ENCODE measurements at regions not wholly inside any gene's neighbourhood (a gene's known extent, or its start where the extent isn't known, plus 50 kb on each side); places are given as distances from the start of the nearest gene placed in this dataset.

- POLR2A ChIA-PET: no interaction called here
- TF ChIP-seq FOXA1 (IDR thresholded peaks at IDR 0.05): no peak
- TF ChIP-seq SP1 (IDR thresholded peaks at IDR 0.05): no peak
- TF ChIP-seq L3MBTL2 (conservative IDR thresholded peaks at IDR 0.05): no peak
- no peak for TF ChIP-seq ARNT (IDR thresholded peaks at IDR 0.05)
- TF ChIP-seq FOXM1 (IDR thresholded peaks at IDR 0.05; ENCODE audit: borderline replicate concordance): no peak
- no peak for TF ChIP-seq LEF1 (IDR thresholded peaks at IDR 0.05; ENCODE audit: borderline replicate concordance)
- TF ChIP-seq SUZ12 (IDR thresholded peaks at IDR 0.05): no peak
- no peak for TF ChIP-seq CTBP1 (IDR thresholded peaks at IDR 0.05; ENCODE audit: borderline replicate concordance)
- TF ChIP-seq FOXK2 (IDR thresholded peaks at IDR 0.05): no peak
- TF ChIP-seq ELF4 (IDR thresholded peaks at IDR 0.05): no peak
- no peak for TF ChIP-seq PKNOX1 (IDR thresholded peaks at IDR 0.05)
- CTCF ChIA-PET: no interaction called here
- DNase-seq (ENCODE audit: extremely low spot score): no peak
These were observed 293.1 kb downstream of the RPAP3 start for GRCh38 chr12:47412601-47413236.

GRCh38 chr12:47411966-47412365 lies 293.9 kb downstream of the RPAP3 start:
- POLR2A ChIA-PET: no interaction called here

GRCh38 chr12:47410862-47411261 lies 295.0 kb downstream of the RPAP3 start:
- CTCF ChIA-PET: no interaction called here
- no peak for TF ChIP-seq SP1 (IDR thresholded peaks at IDR 0.05)
- POLR2A ChIA-PET: no interaction called here
- no peak for DNase-seq (ENCODE audit: extremely low spot score)

More at GRCh38 chr12:47411966-47412365, 293.9 kb downstream of the RPAP3 start:
- DNase-seq (ENCODE audit: extremely low spot score): no peak
- TF ChIP-seq HDGF (IDR thresholded peaks at IDR 0.05; ENCODE audit: borderline replicate concordance): no peak
- TF ChIP-seq SUZ12 (IDR thresholded peaks at IDR 0.05): no peak
- no peak for TF ChIP-seq FOXM1 (IDR thresholded peaks at IDR 0.05; ENCODE audit: borderline replicate concordance)
- no peak for TF ChIP-seq TARDBP (IDR thresholded peaks at IDR 0.05)
- no peak for TF ChIP-seq LEF1 (IDR thresholded peaks at IDR 0.05; ENCODE audit: borderline replicate concordance)
- CTCF ChIA-PET: no interaction called here

GRCh38 chr12:47410383-47410782 lies 295.4 kb downstream of the RPAP3 start:
- ChIA-PET POLR2A (no interaction called here), CTCF (no interaction called here)
- DNase-seq (ENCODE audit: extremely low spot score): no peak
- TF ChIP-seq NFRKB (IDR thresholded peaks at IDR 0.05) (no peak), PKNOX1 (IDR thresholded peaks at IDR 0.05) (no peak), ARNT (IDR thresholded peaks at IDR 0.05) (no peak), SUZ12 (IDR thresholded peaks at IDR 0.05) (no peak), FOXK2 (IDR thresholded peaks at IDR 0.05) (no peak), ZNF384 (IDR thresholded peaks at IDR 0.05) (no peak), TARDBP (IDR thresholded peaks at IDR 0.05) (no peak), LEF1 (IDR thresholded peaks at IDR 0.05; ENCODE audit: borderline replicate concordance) (no peak), HDGF (IDR thresholded peaks at IDR 0.05; ENCODE audit: borderline replicate concordance) (no peak), FOXM1 (IDR thresholded peaks at IDR 0.05; ENCODE audit: borderline replicate concordance) (no peak)

GRCh38 chr12:47409310-47409987 lies 296.4 kb downstream of the RPAP3 start:
- POLR2A ChIA-PET: no interaction called here

GRCh38 chr12:47408171-47408871 lies 297.5 kb downstream of the RPAP3 start:
- TF ChIP-seq FOXM1 (IDR thresholded peaks at IDR 0.05; ENCODE audit: borderline replicate concordance) (no peak), ARNT (IDR thresholded peaks at IDR 0.05) (no peak), L3MBTL2 (conservative IDR thresholded peaks at IDR 0.05) (no peak), NFRKB (IDR thresholded peaks at IDR 0.05) (no peak), PKNOX1 (IDR thresholded peaks at IDR 0.05) (no peak), SUZ12 (IDR thresholded peaks at IDR 0.05) (no peak), SP1 (IDR thresholded peaks at IDR 0.05) (no peak), ELF4 (IDR thresholded peaks at IDR 0.05) (no peak), LEF1 (IDR thresholded peaks at IDR 0.05; ENCODE audit: borderline replicate concordance) (no peak), FOXK2 (IDR thresholded peaks at IDR 0.05) (no peak), HDGF (IDR thresholded peaks at IDR 0.05; ENCODE audit: borderline replicate concordance) (no peak), ZNF384 (IDR thresholded peaks at IDR 0.05) (no peak), CTBP1 (IDR thresholded peaks at IDR 0.05; ENCODE audit: borderline replicate concordance) (no peak)
- ChIA-PET CTCF (interaction anchor here (0.6 kb wide), 1 partner anchor 322 kb away, joined by 5 read pairs; no protein-coding TSS in a partner anchor), POLR2A (no interaction called here)
- no peak for DNase-seq (ENCODE audit: extremely low spot score)

More at GRCh38 chr12:47409310-47409987, 296.4 kb downstream of the RPAP3 start:
- CTCF ChIA-PET: no interaction called here
- TF ChIP-seq TARDBP (IDR thresholded peaks at IDR 0.05) (no peak), CTBP1 (IDR thresholded peaks at IDR 0.05; ENCODE audit: borderline replicate concordance) (no peak), ARNT (IDR thresholded peaks at IDR 0.05) (no peak), SP1 (IDR thresholded peaks at IDR 0.05) (no peak), PKNOX1 (IDR thresholded peaks at IDR 0.05) (no peak), FOXK2 (IDR thresholded peaks at IDR 0.05) (no peak), L3MBTL2 (conservative IDR thresholded peaks at IDR 0.05) (no peak), LEF1 (IDR thresholded peaks at IDR 0.05; ENCODE audit: borderline replicate concordance) (no peak), FOXA1 (IDR thresholded peaks at IDR 0.05) (no peak), ELF4 (IDR thresholded peaks at IDR 0.05) (no peak), FOXM1 (IDR thresholded peaks at IDR 0.05; ENCODE audit: borderline replicate concordance) (no peak), ZNF384 (IDR thresholded peaks at IDR 0.05) (no peak), BHLHE40 (IDR thresholded peaks at IDR 0.05; ENCODE audit: borderline replicate concordance) (no peak)
- DNase-seq (ENCODE audit: extremely low spot score): no peak

All from HEK293T (cell line).